ENCODE measurements at regions not wholly inside any gene's neighbourhood (a gene's known extent, or its start where the extent isn't known, plus 50 kb on each side); places are given as distances from the start of the nearest gene placed in this dataset.

DNA sequence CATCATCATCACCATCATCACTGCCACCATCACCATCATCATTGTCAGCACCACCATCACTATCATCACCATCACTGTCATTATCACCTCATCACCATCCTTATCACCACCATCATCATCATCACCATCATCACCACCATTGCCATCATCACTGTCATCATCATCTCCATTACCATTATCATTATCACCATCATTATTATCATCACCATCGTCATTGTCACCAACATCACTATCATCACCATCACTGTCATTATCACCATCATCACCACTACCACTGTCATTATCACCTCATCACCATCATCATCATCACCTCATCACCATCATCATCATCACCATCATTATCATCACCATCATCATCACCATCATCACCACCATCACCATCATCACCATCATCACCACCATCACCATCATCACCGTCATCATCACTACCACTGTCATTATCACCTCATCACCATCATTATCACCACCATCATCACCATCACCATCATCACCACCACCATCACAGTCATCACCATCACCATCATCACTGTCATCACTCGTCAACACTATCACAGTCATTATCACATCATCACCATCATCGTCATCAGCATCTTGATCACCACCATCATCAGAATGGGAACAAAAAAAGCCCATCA is 191.1 kb downstream of the TTLL2 start:
- TF ChIP-seq, protein P1, sequence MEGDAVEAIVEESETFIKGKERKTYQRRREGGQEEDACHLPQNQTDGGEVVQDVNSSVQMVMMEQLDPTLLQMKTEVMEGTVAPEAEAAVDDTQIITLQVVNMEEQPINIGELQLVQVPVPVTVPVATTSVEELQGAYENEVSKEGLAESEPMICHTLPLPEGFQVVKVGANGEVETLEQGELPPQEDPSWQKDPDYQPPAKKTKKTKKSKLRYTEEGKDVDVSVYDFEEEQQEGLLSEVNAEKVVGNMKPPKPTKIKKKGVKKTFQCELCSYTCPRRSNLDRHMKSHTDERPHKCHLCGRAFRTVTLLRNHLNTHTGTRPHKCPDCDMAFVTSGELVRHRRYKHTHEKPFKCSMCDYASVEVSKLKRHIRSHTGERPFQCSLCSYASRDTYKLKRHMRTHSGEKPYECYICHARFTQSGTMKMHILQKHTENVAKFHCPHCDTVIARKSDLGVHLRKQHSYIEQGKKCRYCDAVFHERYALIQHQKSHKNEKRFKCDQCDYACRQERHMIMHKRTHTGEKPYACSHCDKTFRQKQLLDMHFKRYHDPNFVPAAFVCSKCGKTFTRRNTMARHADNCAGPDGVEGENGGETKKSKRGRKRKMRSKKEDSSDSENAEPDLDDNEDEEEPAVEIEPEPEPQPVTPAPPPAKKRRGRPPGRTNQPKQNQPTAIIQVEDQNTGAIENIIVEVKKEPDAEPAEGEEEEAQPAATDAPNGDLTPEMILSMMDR (conservative IDR thresholded peaks at IDR 0.05) = no peak
- TF ChIP-seq ZFX (IDR thresholded peaks at IDR 0.05) = no peak
- no peak overlapping the region for H3K27ac ChIP-seq

DNA sequence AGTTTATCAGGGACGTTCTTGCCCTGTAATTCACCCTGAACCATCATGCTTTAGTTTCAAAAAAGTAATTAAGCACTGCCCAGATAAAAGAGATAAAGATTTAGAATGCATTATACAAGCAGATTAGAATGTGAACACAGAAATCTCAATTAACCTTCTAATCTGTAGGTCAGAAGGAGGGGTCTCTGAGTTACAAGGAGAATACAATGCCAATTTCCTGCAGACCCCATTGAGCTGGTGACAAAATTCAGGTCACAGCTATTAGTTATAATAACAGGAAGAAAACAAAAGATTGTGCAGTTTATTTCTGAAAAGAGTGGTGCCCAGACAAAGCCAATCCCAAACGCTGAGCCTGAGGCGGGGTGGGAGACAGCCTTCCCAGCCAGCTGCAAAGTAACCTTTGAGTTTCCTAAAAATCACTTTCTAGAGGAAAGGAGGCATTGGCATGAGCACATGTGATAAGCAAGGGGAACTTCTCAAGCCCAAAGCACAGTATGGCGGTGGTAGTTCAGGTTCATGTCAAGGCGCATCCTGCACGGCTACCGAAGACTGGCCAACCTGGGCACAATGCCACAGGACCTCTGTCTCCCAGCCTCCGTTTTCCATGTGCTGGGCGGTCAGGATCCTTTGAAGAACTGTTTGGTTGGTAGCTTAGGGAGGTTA is 192.5 kb downstream of the TTLL2 start:
- TF ChIP-seq ZFX (IDR thresholded peaks at IDR 0.05) = no peak
- TF ChIP-seq, protein P1 (conservative IDR thresholded peaks at IDR 0.05) = no peak
- no peak overlapping the region for H3K27ac ChIP-seq

DNA sequence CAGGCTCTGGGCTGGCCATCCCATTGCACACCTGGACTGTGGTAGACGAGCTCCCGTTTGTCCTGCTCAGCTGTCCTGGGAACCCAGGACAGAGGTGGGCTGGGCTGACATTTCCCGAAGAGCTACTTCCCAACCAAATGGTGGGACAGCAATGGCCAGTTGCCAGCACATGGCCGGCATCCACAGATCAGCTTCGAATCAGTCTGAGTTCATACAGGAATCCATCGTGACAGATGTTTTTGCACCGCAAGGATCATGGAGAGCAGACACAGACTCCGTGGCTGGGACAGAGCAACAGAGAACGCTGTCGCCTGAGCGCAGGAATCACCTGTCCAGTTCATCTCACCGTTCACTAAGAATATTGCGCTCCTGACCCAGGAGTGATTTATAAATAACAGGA is 198.5 kb downstream of the TTLL2 start:
- no peak overlapping the region for H3K27ac ChIP-seq
- no peak for TF ChIP-seq ZFX (IDR thresholded peaks at IDR 0.05)
- TF ChIP-seq, protein P1 (conservative IDR thresholded peaks at IDR 0.05) = no peak

DNA sequence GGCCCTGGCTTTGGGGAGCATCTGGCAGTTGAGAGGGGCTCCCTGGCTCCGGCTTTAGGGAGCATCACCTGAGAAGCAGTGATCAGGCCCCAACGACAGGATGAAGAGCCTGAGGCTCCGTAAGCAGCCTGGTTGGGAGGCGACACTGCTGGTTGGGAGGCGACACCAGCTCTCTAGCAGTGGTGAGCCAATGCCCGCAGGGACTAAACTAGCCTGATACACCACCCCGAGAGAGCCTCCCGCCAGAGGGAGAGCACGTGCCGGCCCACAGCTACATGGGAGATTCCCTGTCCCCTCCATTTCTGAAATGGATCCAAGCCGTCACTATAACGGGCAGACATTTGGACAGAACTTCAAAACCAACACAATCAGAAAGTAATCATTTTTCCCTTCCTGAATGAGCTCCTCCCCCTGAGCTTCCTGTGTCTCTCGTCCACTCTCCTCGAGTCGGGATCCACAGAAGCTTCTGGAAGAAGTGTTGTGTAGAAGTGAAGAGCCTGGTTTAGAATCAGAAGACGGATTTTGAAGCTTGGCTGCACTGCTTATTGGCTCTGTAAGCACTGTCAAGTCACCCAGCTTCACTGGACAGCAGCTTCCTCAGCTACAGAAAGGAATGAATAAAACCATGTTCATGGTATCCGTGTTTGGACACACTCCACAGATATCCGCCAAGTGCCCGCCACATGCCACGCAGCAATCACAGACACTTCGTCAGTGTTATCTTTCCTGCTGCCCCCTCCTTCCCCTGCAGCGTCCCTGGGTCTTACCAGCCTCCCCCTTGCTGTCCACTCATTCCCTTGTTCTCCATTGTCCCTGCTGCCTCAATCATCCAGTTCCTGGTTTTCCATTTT is 199.6 kb downstream of the TTLL2 start:
- H3K27ac ChIP-seq = no peak overlapping the region
- TF ChIP-seq ZFX (IDR thresholded peaks at IDR 0.05) = no peak
- TF ChIP-seq, protein P1 (conservative IDR thresholded peaks at IDR 0.05) = no peak

DNA sequence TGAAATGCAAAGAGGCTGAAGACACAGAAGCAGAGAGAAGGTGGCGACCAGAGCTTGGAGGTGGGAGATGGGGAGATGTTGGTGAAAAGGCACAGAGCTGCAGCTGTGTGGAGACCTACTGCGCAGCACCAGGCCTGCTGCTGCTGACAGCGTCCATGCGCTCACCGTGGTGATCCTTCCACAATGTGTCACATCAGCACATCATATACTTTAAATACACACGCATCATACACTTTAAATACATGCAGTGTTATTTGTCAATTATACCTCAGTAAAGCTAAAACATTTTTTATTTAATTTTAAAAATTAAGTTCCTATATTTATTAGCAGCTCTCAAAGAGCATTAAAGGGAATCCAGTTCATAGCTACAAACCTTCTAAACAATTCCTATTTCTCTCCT is 200.9 kb downstream of the TTLL2 start:
- TF ChIP-seq, protein P1 (conservative IDR thresholded peaks at IDR 0.05) = no peak
- TF ChIP-seq ZFX (IDR thresholded peaks at IDR 0.05) = no peak
- H3K27ac ChIP-seq = no peak overlapping the region

DNA sequence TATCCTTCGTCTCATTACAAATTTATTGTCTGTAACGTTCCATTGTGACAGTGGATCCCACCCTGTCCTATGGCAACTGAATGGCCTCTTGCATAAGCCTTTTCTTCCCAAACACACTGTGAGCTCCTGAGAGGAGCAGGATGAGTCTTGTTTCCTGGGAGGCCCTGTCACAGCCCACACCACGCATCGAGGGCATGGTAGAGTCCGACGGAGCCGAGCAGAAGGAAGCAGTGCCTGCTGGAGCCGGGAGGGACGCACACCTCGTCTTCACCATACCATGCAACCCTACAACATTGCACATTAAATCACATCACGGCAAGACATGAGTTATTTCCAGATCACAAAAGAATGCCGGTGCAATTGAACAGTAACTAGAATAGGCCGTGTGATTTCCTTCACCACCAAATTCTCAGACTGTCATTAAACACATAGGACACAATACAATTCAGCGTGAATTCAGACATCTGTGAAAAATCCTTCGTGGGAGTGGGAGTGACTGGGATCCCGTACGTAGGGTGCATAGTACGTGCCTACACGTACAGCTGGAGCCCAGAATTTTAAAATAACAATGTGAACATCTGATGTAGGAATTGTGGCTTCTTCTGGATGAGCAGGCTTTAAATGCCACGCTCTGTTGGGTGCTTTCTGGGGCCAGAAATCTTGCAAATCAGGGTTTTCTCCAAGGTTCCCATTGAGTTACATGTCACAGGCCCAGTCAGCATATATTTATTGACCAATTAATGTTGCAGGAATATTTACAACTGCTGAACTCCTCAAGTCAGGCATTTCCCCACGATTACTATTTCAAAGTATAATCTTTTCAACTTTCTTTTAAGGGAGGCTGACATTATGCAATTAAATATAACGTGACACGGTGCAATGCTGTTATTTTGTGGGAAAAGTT is 201.8 kb downstream of the TTLL2 start:
- no peak overlapping the region for H3K27ac ChIP-seq
- no peak for TF ChIP-seq ZFX (IDR thresholded peaks at IDR 0.05)
- TF ChIP-seq, protein P1 (conservative IDR thresholded peaks at IDR 0.05) = no peak

Measured in C4-2B (cell line).